A673 (cell line): ENCODE measurements at regions not wholly inside any gene's neighbourhood (a gene's known extent, or its start where the extent isn't known, plus 50 kb on each side); places are given as distances from the start of the nearest gene placed in this dataset.
"Not testable (repeated sequence)": the region's sequence is repeated elsewhere in the genome, so short reads cannot be mapped to it uniquely, and the experiment has no call there.

Experiments
- BruUV-seq: library from RNA; stranded (reverse); fragments of 400-500 nt; replicated peaks from 2 replicates; lab custom pipeline; 2021; lab: Mats Ljungman, UMichigan
- CTCF ChIA-PET: fragments of 300-600 bp; sonication (Branson Sonifier 250); formaldehyde crosslinking; loops from one replicate; lab custom pipeline; 2022; ENCODE audit warnings: antibody characterized with exemption; lab: Charles Lee
- POLR2A ChIA-PET: fragments of 300-600 bp; sonication (Branson Sonifier 250); formaldehyde crosslinking; loops from one replicate; lab custom pipeline; 2022; ENCODE audit warnings: antibody characterized with exemption; ENCODE audit not compliant: low non-redundant PET; lab: Charles Lee
- DNase-seq: peaks from one replicate; pipeline ENCODE4 v3.0.0-alpha.2; 2015; ENCODE audit warnings: low spot score
- H3K27ac ChIP-seq: fragments of 200-600 bp; sonication (generic); 2 replicates; pipeline ENCODE4 v1.5.1; 2016; ENCODE audit warnings: mixed run types, low read depth, mild to moderate bottlenecking, mixed read lengths, antibody characterized with exemption, low read length; ENCODE audit not compliant: poor library complexity, severe bottlenecking
- H3K27me3 ChIP-seq: fragments of 200-600 bp; sonication (generic); replicated peaks from 2 replicates; pipeline ENCODE4 v1.6.1; 2017; ENCODE audit warnings: mixed run types, low read depth, mild to moderate bottlenecking, mixed read lengths, antibody characterized with exemption, low read length; ENCODE audit not compliant: insufficient read depth, poor library complexity
- H3K36me3 ChIP-seq: fragments of 200-600 bp; sonication (generic); 2 replicates; pipeline ENCODE4 v1.6.1; 2016; ENCODE audit warnings: mixed run types, mild to moderate bottlenecking, mixed read lengths, antibody characterized with exemption, low read length; ENCODE audit not compliant: insufficient read depth, poor library complexity, severe bottlenecking
- H3K4me1 ChIP-seq: fragments of 200-600 bp; sonication (generic); 2 replicates; pipeline ENCODE4 v1.6.1; 2017; ENCODE audit warnings: mixed run types, mild to moderate bottlenecking, mixed read lengths, antibody characterized with exemption, low read length; ENCODE audit not compliant: insufficient read depth, poor library complexity, severe bottlenecking
- H3K4me3 ChIP-seq: fragments of 200-600 bp; sonication (generic); 2 replicates; pipeline ENCODE4 v1.5.1; 2016; ENCODE audit warnings: low read depth, mixed run types, mild to moderate bottlenecking, mixed read lengths, low read length; ENCODE audit not compliant: poor library complexity, severe bottlenecking
- H3K9me3 ChIP-seq: fragments of 200-600 bp; sonication (generic); 2 replicates; pipeline ENCODE4 v1.6.1; 2016; ENCODE audit warnings: mixed run types, low read depth, mild to moderate bottlenecking, mixed read lengths, antibody characterized with exemption, low read length; ENCODE audit not compliant: poor library complexity, severe bottlenecking
- EZH2 ChIP-seq: fragments of 200-600 bp; sonication (generic); IDR thresholded peaks from 2 replicates; pipeline ENCODE4 v1.6.1; 2017; ENCODE audit warnings: borderline replicate concordance, low read depth, mild to moderate bottlenecking, mixed read lengths, antibody characterized with exemption, low read length; ENCODE audit not compliant: poor library complexity, severe bottlenecking
- intact Hi-C: fragments of 100-400 bp; cut with micrococcal nuclease; formaldehyde crosslinking; loops from one replicate; pipeline ENCODE4 v1.10.0; 2022; ENCODE audit not compliant: unreplicated experiment
- TF ChIP-seq, protein P1 (sequence below): fragments of 300-800, 200-600 bp; sonication (generic); conservative IDR thresholded peaks from 2 replicates; pipeline ENCODE4 v1.5.1; 2017; ENCODE audit warnings: low read depth, mild to moderate bottlenecking, antibody characterized with exemption, low read length, moderate library complexity, mixed read lengths

DNA sequence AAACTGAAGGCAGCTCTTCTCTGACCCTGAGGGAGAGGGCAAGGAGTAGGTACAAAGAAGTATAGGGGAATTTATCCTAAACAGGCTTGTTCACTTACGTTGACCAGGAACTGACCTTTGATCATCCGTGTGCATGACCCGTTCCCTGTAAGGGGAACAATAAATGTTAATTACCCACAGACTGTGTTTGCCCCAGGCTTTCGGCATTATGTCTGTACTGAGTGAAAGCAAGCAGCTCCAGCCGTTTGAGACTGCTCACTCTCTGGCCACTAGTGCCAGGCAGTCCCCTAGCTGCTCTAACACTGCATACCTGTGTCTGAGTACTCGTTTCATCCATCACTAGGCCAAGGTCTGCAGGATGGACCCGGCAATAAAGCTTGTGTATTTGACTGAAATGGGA, 1365.3 kb downstream of the NCAM2 start:
- Histone ChIP-seq H3K27me3 (no peaks in the 10 kb centered on the region), H3K36me3 (no peaks in the 10 kb centered on the region), H3K9me3 (no peaks in the 10 kb centered on the region), H3K4me3 (no peak overlapping the region), H3K4me1 (no peaks in the 10 kb centered on the region), H3K27ac (no peak overlapping the region)
- ChIA-PET CTCF (no interaction called here), POLR2A (no interaction called here)
- no peak for DNase-seq
- TF ChIP-seq, protein P1, sequence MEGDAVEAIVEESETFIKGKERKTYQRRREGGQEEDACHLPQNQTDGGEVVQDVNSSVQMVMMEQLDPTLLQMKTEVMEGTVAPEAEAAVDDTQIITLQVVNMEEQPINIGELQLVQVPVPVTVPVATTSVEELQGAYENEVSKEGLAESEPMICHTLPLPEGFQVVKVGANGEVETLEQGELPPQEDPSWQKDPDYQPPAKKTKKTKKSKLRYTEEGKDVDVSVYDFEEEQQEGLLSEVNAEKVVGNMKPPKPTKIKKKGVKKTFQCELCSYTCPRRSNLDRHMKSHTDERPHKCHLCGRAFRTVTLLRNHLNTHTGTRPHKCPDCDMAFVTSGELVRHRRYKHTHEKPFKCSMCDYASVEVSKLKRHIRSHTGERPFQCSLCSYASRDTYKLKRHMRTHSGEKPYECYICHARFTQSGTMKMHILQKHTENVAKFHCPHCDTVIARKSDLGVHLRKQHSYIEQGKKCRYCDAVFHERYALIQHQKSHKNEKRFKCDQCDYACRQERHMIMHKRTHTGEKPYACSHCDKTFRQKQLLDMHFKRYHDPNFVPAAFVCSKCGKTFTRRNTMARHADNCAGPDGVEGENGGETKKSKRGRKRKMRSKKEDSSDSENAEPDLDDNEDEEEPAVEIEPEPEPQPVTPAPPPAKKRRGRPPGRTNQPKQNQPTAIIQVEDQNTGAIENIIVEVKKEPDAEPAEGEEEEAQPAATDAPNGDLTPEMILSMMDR, result no peak
- TF ChIP-seq EZH2, result no peak
- no TSS peak for BruUV-seq
- intact Hi-C loops, result no loop called here

GRCh38 chr21:22364163-22364562, 1366.0 kb downstream of the NCAM2 start:
- H3K4me1 ChIP-seq, result no peaks in the 10 kb centered on the region
- DNase-seq, result no peak
- no TSS peak for BruUV-seq
- no peak overlapping the region for H3K27ac ChIP-seq
- ChIA-PET CTCF (no interaction called here), POLR2A (no interaction called here)
- no peaks in the 10 kb centered on the region for H3K36me3 ChIP-seq
- intact Hi-C loops, result no loop called here
- no peak for TF ChIP-seq EZH2
- TF ChIP-seq, protein P1, result no peak
- no peak overlapping the region for H3K4me3 ChIP-seq
- H3K27me3 ChIP-seq, result no peaks in the 10 kb centered on the region
- H3K9me3 ChIP-seq, result no peaks in the 10 kb centered on the region

DNA sequence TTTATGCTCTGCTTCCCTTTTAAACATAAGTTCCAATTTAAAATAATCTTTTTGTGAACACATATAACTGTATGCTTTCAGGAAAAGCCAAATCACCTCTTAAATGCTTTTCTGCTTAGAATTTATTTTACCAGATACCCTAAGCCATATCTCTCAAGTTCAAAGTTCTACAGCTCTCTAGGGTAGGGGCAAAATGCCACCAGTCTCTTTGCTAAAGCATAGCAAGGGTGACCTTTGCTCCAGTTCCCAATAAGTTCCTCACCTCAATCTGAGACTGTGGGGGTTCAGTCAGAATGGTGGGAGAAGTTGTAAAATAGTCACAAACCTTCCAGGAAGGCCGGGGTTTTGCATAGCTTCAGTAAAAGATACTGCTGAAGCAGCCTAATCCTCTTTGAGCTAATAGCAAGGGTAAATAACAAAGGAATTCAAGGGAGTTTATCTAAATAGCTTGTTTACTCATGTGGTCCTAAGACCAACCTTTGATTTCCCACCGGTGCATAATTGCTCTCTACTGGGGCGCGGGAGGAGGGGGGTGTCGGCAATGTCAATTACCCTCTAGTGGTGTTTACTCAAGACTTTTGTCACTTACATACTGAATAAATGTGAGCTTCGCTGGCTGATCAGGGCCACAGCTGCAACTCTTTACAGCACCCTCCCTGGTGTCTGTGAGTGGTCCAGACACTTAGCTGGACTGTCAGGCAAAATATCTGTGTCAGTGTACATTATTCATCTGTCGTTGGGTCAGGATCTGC, 1376.2 kb downstream of the NCAM2 start:
- ChIA-PET CTCF (no interaction called here), POLR2A (no interaction called here)
- H3K4me1 ChIP-seq, result no peaks in the 10 kb centered on the region
- intact Hi-C loops, result no loop called here
- no peak overlapping the region for H3K4me3 ChIP-seq
- DNase-seq, result no peak
- no TSS peak for BruUV-seq
- H3K9me3 ChIP-seq, result peaks cover 13% of the 10 kb centered on the region
- H3K27ac ChIP-seq, result no peak overlapping the region
- no peaks in the 10 kb centered on the region for H3K36me3 ChIP-seq
- TF ChIP-seq, protein P1, result no peak
- TF ChIP-seq EZH2, result no peak
- H3K27me3 ChIP-seq, result no peaks in the 10 kb centered on the region

DNA sequence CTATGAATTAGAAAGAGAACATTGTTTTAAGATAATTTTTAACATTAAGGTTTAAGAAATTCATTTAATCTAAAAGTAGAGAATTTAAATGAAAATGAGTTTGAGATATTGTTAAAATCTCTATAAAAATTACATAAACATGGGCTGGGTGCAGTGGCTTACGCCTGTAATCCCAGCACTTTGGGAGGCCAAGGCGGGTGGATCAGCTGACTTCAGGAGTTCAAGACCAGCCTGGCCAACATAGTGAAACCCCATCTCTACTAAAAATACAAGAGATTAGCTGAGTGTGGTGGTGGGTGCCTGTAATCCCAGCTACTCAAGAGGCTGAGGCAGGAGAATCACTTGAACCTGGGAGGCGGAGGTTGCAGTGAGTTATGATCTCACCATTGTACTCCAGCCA, 1379.6 kb downstream of the NCAM2 start:
- intact Hi-C loops, POLR2A ChIA-PET, H3K9me3 ChIP-seq, CTCF ChIA-PET, H3K36me3 ChIP-seq, DNase-seq, H3K27ac ChIP-seq, H3K4me3 ChIP-seq, H3K4me1 ChIP-seq, BruUV-seq, H3K27me3 ChIP-seq: not testable (repeated sequence)
